Astrocyte (in vitro differentiated cells and primary cell): ENCODE measurements at regions not wholly inside any gene's neighbourhood (a gene's known extent, or its start where the extent isn't known, plus 50 kb on each side); places are given as distances from the start of the nearest gene placed in this dataset.

Source experiments
- EZH2 ChIP-seq: IDR thresholded peaks from 2 replicates; pipeline ENCODE4 v1.6.1; 2012; ENCODE audit warnings: mild to moderate bottlenecking, low read length, inconsistent platforms; ENCODE audit not compliant: insufficient read depth
- TF ChIP-seq, protein P1 (sequence below): IDR thresholded peaks from 2 replicates; pipeline ENCODE4 v1.5.1; 2011; ENCODE audit warnings: low read depth, mild to moderate bottlenecking, inconsistent platforms, low read length, moderate library complexity; ENCODE audit not compliant: insufficient read depth

DNA sequence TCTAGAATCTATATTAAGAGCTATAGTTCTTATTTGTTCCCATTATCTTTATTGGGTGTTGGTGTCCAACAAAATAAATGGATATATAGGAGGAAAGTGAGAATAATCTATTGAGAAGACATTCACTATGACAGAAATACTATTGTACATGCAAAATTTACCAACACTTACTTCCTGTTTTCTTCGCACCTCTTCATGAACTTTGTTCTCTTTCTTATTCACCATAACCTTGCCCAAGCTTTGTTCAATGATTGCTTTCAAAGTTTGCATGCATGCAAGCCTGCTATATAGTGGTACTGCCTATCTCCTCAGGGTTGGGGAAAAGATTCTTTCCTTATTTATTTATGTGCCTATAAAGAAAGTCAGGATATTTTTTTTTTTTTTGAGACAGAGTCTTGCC is 176.4 kb upstream of the JADE1 start:
- TF ChIP-seq, protein P1, sequence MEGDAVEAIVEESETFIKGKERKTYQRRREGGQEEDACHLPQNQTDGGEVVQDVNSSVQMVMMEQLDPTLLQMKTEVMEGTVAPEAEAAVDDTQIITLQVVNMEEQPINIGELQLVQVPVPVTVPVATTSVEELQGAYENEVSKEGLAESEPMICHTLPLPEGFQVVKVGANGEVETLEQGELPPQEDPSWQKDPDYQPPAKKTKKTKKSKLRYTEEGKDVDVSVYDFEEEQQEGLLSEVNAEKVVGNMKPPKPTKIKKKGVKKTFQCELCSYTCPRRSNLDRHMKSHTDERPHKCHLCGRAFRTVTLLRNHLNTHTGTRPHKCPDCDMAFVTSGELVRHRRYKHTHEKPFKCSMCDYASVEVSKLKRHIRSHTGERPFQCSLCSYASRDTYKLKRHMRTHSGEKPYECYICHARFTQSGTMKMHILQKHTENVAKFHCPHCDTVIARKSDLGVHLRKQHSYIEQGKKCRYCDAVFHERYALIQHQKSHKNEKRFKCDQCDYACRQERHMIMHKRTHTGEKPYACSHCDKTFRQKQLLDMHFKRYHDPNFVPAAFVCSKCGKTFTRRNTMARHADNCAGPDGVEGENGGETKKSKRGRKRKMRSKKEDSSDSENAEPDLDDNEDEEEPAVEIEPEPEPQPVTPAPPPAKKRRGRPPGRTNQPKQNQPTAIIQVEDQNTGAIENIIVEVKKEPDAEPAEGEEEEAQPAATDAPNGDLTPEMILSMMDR, result no peak
- TF ChIP-seq EZH2, result no peak
